DND-41 (cell line): ENCODE measurements at regions not wholly inside any gene's neighbourhood (a gene's known extent, or its start where the extent isn't known, plus 50 kb on each side); places are given as distances from the start of the nearest gene placed in this dataset.

Source experiments
- EZH2 ChIP-seq: IDR thresholded peaks from 3 replicates; pipeline ENCODE4 v1.6.1; 2012; ENCODE audit warnings: borderline replicate concordance, low read depth, mild to moderate bottlenecking, moderate library complexity, low read length, inconsistent platforms; ENCODE audit not compliant: severe bottlenecking
- TF ChIP-seq, protein P1 (sequence below): IDR thresholded peaks from 2 replicates; pipeline ENCODE4 v1.5.1; 2012; ENCODE audit warnings: borderline replicate concordance, low read length, moderate library complexity, mild to moderate bottlenecking; ENCODE audit not compliant: poor library complexity, severe bottlenecking; ENCODE audit errors: extremely low read depth

DNA sequence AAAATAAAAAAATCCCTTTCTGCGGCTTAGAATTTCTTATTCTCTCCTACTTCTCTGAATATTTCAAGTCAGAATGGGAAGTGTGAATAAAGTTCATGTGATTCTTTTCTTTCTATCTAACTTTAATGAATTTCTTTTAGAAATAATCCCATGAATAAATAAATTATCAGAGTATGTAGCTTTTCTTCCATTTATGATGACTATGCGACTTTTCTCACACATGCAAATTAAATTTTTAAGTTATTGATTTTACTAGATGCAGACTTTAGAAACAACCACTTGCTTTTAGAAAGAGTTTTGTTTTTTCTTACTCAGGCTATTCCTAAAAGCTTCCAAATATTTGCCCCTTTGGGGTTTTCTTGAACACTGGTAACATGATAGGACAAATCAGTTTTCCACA is 477.7 kb upstream of the AGTR1 start:
- TF ChIP-seq, protein P1, sequence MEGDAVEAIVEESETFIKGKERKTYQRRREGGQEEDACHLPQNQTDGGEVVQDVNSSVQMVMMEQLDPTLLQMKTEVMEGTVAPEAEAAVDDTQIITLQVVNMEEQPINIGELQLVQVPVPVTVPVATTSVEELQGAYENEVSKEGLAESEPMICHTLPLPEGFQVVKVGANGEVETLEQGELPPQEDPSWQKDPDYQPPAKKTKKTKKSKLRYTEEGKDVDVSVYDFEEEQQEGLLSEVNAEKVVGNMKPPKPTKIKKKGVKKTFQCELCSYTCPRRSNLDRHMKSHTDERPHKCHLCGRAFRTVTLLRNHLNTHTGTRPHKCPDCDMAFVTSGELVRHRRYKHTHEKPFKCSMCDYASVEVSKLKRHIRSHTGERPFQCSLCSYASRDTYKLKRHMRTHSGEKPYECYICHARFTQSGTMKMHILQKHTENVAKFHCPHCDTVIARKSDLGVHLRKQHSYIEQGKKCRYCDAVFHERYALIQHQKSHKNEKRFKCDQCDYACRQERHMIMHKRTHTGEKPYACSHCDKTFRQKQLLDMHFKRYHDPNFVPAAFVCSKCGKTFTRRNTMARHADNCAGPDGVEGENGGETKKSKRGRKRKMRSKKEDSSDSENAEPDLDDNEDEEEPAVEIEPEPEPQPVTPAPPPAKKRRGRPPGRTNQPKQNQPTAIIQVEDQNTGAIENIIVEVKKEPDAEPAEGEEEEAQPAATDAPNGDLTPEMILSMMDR: no peak
- TF ChIP-seq EZH2: no peak
